Neural progenitor cell (in vitro differentiated cells): ENCODE measurements at regions not wholly inside any gene's neighbourhood (a gene's known extent, or its start where the extent isn't known, plus 50 kb on each side); places are given as distances from the start of the nearest gene placed in this dataset.

Source experiments
- DNase-seq: peaks from one replicate; pipeline ENCODE4 v3.0.0-alpha.2; 2016; ENCODE audit warnings: low spot score
- H2AFZ ChIP-seq: fragments of 200-600 bp; sonication (generic); replicated peaks from 2 replicates; pipeline ENCODE4 v1.6.1; 2016; ENCODE audit warnings: antibody characterized with exemption
- H3F3A ChIP-seq: fragments of 200-600 bp; sonication (generic); 2 replicates; pipeline ENCODE4 v1.6.1; 2016; ENCODE audit warnings: antibody characterized with exemption, low read depth
- H3K27ac ChIP-seq: fragments of 200-600 bp; sonication (generic); 2 replicates; pipeline ENCODE4 v1.5.1; 2016; ENCODE audit warnings: mild to moderate bottlenecking
- H3K27me3 ChIP-seq: fragments of 200-600 bp; sonication (generic); 2 replicates; pipeline ENCODE4 v1.6.1; 2016; ENCODE audit warnings: mild to moderate bottlenecking, moderate library complexity
- H3K36me3 ChIP-seq: fragments of 200-600 bp; sonication (generic); 2 replicates; pipeline ENCODE4 v1.5.1; 2016
- H3K4me1 ChIP-seq: fragments of 200-600 bp; sonication (generic); 2 replicates; pipeline ENCODE4 v1.6.1; 2016; ENCODE audit warnings: mixed run types
- H3K4me2 ChIP-seq: fragments of 200-600 bp; sonication (generic); 2 replicates; pipeline ENCODE4 v1.6.1; 2016
- H3K4me3 ChIP-seq: fragments of 200-600 bp; sonication (generic); 2 replicates; pipeline ENCODE4 v1.5.1; 2016
- H3K79me2 ChIP-seq: fragments of 200-600 bp; sonication (generic); 2 replicates; pipeline ENCODE4 v1.6.1; 2016; ENCODE audit warnings: low read depth
- H3K9ac ChIP-seq: fragments of 200-600 bp; sonication (generic); 2 replicates; pipeline ENCODE4 v1.6.1; 2016
- H3K9me3 ChIP-seq: fragments of 200-600 bp; sonication (generic); 2 replicates; pipeline ENCODE4 v1.5.1; 2016; ENCODE audit warnings: low read depth
- H4K20me1 ChIP-seq: fragments of 200-600 bp; sonication (generic); 2 replicates; pipeline ENCODE4 v1.6.1; 2016; ENCODE audit warnings: low read depth
- H3K27ac Mint-ChIP-seq: 3 replicates; pipeline ENCODE4 v1.8.0; 2021; ENCODE audit warnings: mixed read lengths
- H3K27me3 Mint-ChIP-seq: 2 replicates; pipeline ENCODE4 v1.8.0; 2022; ENCODE audit warnings: low read depth, mild to moderate bottlenecking, inconsistent platforms, moderate library complexity, mixed read lengths; ENCODE audit not compliant: insufficient read depth
- H3K36me3 Mint-ChIP-seq: 3 replicates; pipeline ENCODE4 v1.8.0; 2021; ENCODE audit warnings: mixed read lengths
- H3K4me1 Mint-ChIP-seq: 3 replicates; pipeline ENCODE4 v1.8.0; 2021; ENCODE audit warnings: mixed read lengths
- H3K4me3 Mint-ChIP-seq: 3 replicates; pipeline ENCODE4 v1.8.0; 2021; ENCODE audit warnings: mild to moderate bottlenecking, moderate library complexity, mixed read lengths
- H3K9me3 Mint-ChIP-seq: 3 replicates; pipeline ENCODE4 v1.8.0; 2020; ENCODE audit warnings: mixed read lengths
- CTCF ChIP-seq: fragments of 200-600 bp; sonication (generic); IDR thresholded peaks from 2 replicates; pipeline ENCODE4 v1.5.1; 2017; ENCODE audit warnings: antibody characterized with exemption, mild to moderate bottlenecking
- EZH2 ChIP-seq: fragments of 200-600 bp; sonication (generic); IDR thresholded peaks from 2 replicates; pipeline ENCODE4 v1.6.1; 2017; ENCODE audit warnings: antibody characterized with exemption, mild to moderate bottlenecking, moderate library complexity
- EZH2phosphoT487 ChIP-seq: fragments of 200-600 bp; sonication (generic); IDR thresholded peaks from 2 replicates; pipeline ENCODE4 v1.6.1; 2017; ENCODE audit warnings: antibody characterized with exemption

- Histone ChIP-seq H3K79me2 (no peaks in the 10 kb centered on the region), H3K27me3 (no peaks in the 10 kb centered on the region), H3K4me2 (no peak overlapping the region), H3K4me3 (no peak overlapping the region), H3K36me3 (no peaks in the 10 kb centered on the region), H3K27ac (no peak overlapping the region), H3K9me3 (no peaks in the 10 kb centered on the region), H4K20me1 (no peaks in the 10 kb centered on the region), H3K9ac (no peak overlapping the region), H3K4me1 (no peaks in the 10 kb centered on the region), H2AFZ (no peak overlapping the region), H3F3A (no peaks in the 10 kb centered on the region)
- TF ChIP-seq CTCF (no peak), EZH2 (no peak), EZH2phosphoT487 (no peak)
- DNase-seq: no peak
- Mint-ChIP-seq H3K9me3 (no peaks in the 10 kb centered on the region), H3K36me3 (no peaks in the 10 kb centered on the region), H3K27me3 (peaks cover 4% of the 10 kb centered on the region), H3K4me1 (no peaks in the 10 kb centered on the region), H3K27ac (no peak overlapping the region), H3K4me3 (no peak overlapping the region)
These were observed 1912.0 kb upstream of the RAG2 start for GRCh38 chr11:38510041-38510440.

- Mint-ChIP-seq H3K27ac (no peak overlapping the region), H3K4me1 (no peaks in the 10 kb centered on the region), H3K9me3 (no peaks in the 10 kb centered on the region), H3K27me3 (no peaks in the 10 kb centered on the region), H3K4me3 (no peak overlapping the region), H3K36me3 (no peaks in the 10 kb centered on the region)
- Histone ChIP-seq H3K79me2 (no peaks in the 10 kb centered on the region), H2AFZ (no peak overlapping the region), H3K4me3 (no peak overlapping the region), H3K27me3 (no peaks in the 10 kb centered on the region), H3K4me2 (no peak overlapping the region), H3K9ac (no peak overlapping the region), H3K4me1 (no peaks in the 10 kb centered on the region), H4K20me1 (no peaks in the 10 kb centered on the region), H3F3A (no peaks in the 10 kb centered on the region), H3K27ac (no peak overlapping the region), H3K36me3 (no peaks in the 10 kb centered on the region), H3K9me3 (no peaks in the 10 kb centered on the region)
- DNase-seq: peak; percentile 8
- TF ChIP-seq EZH2: no peak
- no peak for TF ChIP-seq EZH2phosphoT487
- TF ChIP-seq CTCF: no peak
These were observed 1905.8 kb upstream of the RAG2 start for GRCh38 chr11:38503876-38504275.

GRCh38 chr11:38498721-38499120 is 1900.7 kb upstream of the RAG2 start:
- Histone ChIP-seq H3K9me3 (no peaks in the 10 kb centered on the region), H2AFZ (no peak overlapping the region), H3K9ac (no peak overlapping the region), H3K4me2 (no peak overlapping the region), H3K27ac (no peak overlapping the region), H3F3A (no peaks in the 10 kb centered on the region), H3K4me3 (no peak overlapping the region), H3K4me1 (no peaks in the 10 kb centered on the region), H3K79me2 (no peaks in the 10 kb centered on the region), H4K20me1 (no peaks in the 10 kb centered on the region), H3K36me3 (no peaks in the 10 kb centered on the region), H3K27me3 (no peaks in the 10 kb centered on the region)
- H3K9me3 Mint-ChIP-seq: no peaks in the 10 kb centered on the region
- TF ChIP-seq EZH2: no peak
- H3K36me3 Mint-ChIP-seq: no peaks in the 10 kb centered on the region
- DNase-seq: no peak
- H3K27me3 Mint-ChIP-seq: no peaks in the 10 kb centered on the region
- no peak overlapping the region for H3K4me3 Mint-ChIP-seq
- no peak overlapping the region for H3K27ac Mint-ChIP-seq
- no peaks in the 10 kb centered on the region for H3K4me1 Mint-ChIP-seq

- H3K27ac Mint-ChIP-seq: no peak overlapping the region
- Histone ChIP-seq H4K20me1 (no peaks in the 10 kb centered on the region), H3K9ac (no peak overlapping the region), H3K4me3 (no peak overlapping the region), H3F3A (no peaks in the 10 kb centered on the region), H3K9me3 (no peaks in the 10 kb centered on the region), H3K4me2 (no peak overlapping the region), H3K27ac (no peak overlapping the region), H3K79me2 (no peaks in the 10 kb centered on the region), H3K36me3 (no peaks in the 10 kb centered on the region), H2AFZ (no peak overlapping the region), H3K27me3 (no peaks in the 10 kb centered on the region), H3K4me1 (no peaks in the 10 kb centered on the region)
- H3K27me3 Mint-ChIP-seq: no peaks in the 10 kb centered on the region
- no peak for DNase-seq
- no peaks in the 10 kb centered on the region for H3K36me3 Mint-ChIP-seq
- TF ChIP-seq EZH2phosphoT487 (no peak), EZH2 (no peak), CTCF (no peak)
- no peaks in the 10 kb centered on the region for H3K4me1 Mint-ChIP-seq
- no peaks in the 10 kb centered on the region for H3K9me3 Mint-ChIP-seq
- no peak overlapping the region for H3K4me3 Mint-ChIP-seq
These were observed 1894.0 kb upstream of the RAG2 start for GRCh38 chr11:38491986-38492385.
